ENCODE measurements at regions not wholly inside any gene's neighbourhood (a gene's known extent, or its start where the extent isn't known, plus 50 kb on each side); places are given as distances from the start of the nearest gene placed in this dataset.

- TF ChIP-seq CTCF (IDR thresholded peaks at IDR 0.05) (no peak), EP300 (IDR thresholded peaks at IDR 0.05) (no peak)
Observed at GRCh38 chr2:8259106-8259840, 422.6 kb upstream of the ID2 start.
